ENCODE measurements at regions not wholly inside any gene's neighbourhood (a gene's known extent, or its start where the extent isn't known, plus 50 kb on each side); places are given as distances from the start of the nearest gene placed in this dataset.

DNA sequence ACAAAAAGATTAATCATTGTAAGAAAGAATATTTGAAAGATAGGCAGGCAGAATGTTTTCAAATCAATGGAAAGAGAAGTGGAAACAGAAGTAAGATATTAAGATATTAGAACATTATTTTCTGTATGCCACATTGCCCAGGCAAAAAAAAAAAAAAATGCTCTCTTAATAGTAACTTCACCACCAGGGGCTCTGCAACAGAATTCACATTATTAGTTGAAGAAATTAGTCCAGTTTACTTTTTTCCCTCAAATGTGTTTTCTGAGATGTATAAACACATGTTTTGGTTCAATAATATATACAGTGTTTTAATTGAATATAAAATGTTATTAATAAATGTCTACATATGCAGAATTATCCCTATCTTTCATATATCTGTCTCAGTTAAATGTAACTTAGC is 78.0 kb upstream of the ADAD1 start:
- no peak for ATAC-seq
- no peak for TF ChIP-seq ZNF70 (CRISPR knock-in tag; IDR thresholded peaks at IDR 0.05)
- no peak for TF ChIP-seq ARNTL (CRISPR knock-in tag; IDR thresholded peaks at IDR 0.05; ENCODE audit: borderline replicate concordance, low read depth)
- TF ChIP-seq POU6F1 (CRISPR knock-in tag; IDR thresholded peaks at IDR 0.05; ENCODE audit: borderline replicate concordance, low read depth): no peak
- TF ChIP-seq, protein P1, sequence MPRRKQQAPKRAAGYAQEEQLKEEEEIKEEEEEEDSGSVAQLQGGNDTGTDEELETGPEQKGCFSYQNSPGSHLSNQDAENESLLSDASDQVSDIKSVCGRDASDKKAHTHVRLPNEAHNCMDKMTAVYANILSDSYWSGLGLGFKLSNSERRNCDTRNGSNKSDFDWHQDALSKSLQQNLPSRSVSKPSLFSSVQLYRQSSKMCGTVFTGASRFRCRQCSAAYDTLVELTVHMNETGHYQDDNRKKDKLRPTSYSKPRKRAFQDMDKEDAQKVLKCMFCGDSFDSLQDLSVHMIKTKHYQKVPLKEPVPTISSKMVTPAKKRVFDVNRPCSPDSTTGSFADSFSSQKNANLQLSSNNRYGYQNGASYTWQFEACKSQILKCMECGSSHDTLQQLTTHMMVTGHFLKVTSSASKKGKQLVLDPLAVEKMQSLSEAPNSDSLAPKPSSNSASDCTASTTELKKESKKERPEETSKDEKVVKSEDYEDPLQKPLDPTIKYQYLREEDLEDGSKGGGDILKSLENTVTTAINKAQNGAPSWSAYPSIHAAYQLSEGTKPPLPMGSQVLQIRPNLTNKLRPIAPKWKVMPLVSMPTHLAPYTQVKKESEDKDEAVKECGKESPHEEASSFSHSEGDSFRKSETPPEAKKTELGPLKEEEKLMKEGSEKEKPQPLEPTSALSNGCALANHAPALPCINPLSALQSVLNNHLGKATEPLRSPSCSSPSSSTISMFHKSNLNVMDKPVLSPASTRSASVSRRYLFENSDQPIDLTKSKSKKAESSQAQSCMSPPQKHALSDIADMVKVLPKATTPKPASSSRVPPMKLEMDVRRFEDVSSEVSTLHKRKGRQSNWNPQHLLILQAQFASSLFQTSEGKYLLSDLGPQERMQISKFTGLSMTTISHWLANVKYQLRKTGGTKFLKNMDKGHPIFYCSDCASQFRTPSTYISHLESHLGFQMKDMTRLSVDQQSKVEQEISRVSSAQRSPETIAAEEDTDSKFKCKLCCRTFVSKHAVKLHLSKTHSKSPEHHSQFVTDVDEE (CRISPR knock-in tag; IDR thresholded peaks at IDR 0.05): no peak
- no peak for TF ChIP-seq GLIS3 (CRISPR knock-in tag; IDR thresholded peaks at IDR 0.05)
- no peak for TF ChIP-seq ZNF565 (CRISPR knock-in tag; conservative IDR thresholded peaks at IDR 0.05; ENCODE audit: low read depth)
- TF ChIP-seq ISL1 (CRISPR knock-in tag; IDR thresholded peaks at IDR 0.05): no peak
- no peak for TF ChIP-seq ZFP30 (CRISPR knock-in tag; IDR thresholded peaks at IDR 0.05)
- TF ChIP-seq ESRRG (CRISPR knock-in tag; IDR thresholded peaks at IDR 0.05): no peak
- no peak for TF ChIP-seq ZFP3 (CRISPR knock-in tag; IDR thresholded peaks at IDR 0.05)
- TF ChIP-seq ZNF8 (CRISPR knock-in tag; IDR thresholded peaks at IDR 0.05): no peak
- TF ChIP-seq BACH2 (CRISPR knock-in tag; IDR thresholded peaks at IDR 0.05; ENCODE audit: borderline replicate concordance): no peak
- TF ChIP-seq PPARA (CRISPR knock-in tag; IDR thresholded peaks at IDR 0.05; ENCODE audit: borderline replicate concordance): no peak
- no peak for TF ChIP-seq OSR1 (CRISPR knock-in tag; IDR thresholded peaks at IDR 0.05)
- TF ChIP-seq CSRNP3 (CRISPR knock-in tag; IDR thresholded peaks at IDR 0.05): no peak
- TF ChIP-seq ZC3H10 (CRISPR knock-in tag; IDR thresholded peaks at IDR 0.05): no peak
- no peak for TF ChIP-seq PATZ1 (CRISPR knock-in tag; IDR thresholded peaks at IDR 0.05; ENCODE audit: borderline replicate concordance)
- no peak for TF ChIP-seq RARB (CRISPR knock-in tag; IDR thresholded peaks at IDR 0.05)
- no peak for TF ChIP-seq CREB5 (CRISPR knock-in tag; IDR thresholded peaks at IDR 0.05; ENCODE audit: low read depth)

- TF ChIP-seq ZNF8 (CRISPR knock-in tag; IDR thresholded peaks at IDR 0.05) (no peak), CREB5 (CRISPR knock-in tag; IDR thresholded peaks at IDR 0.05; ENCODE audit: low read depth) (no peak), CSRNP3 (CRISPR knock-in tag; IDR thresholded peaks at IDR 0.05) (no peak), TCF4 (CRISPR knock-in tag; IDR thresholded peaks at IDR 0.05; ENCODE audit: borderline replicate concordance) (no peak), POU6F1 (CRISPR knock-in tag; IDR thresholded peaks at IDR 0.05; ENCODE audit: borderline replicate concordance, low read depth) (no peak), ZFP3 (CRISPR knock-in tag; IDR thresholded peaks at IDR 0.05) (no peak), ARNTL (CRISPR knock-in tag; IDR thresholded peaks at IDR 0.05; ENCODE audit: borderline replicate concordance, low read depth) (no peak), ZNF565 (CRISPR knock-in tag; conservative IDR thresholded peaks at IDR 0.05; ENCODE audit: low read depth) (no peak), BACH2 (CRISPR knock-in tag; IDR thresholded peaks at IDR 0.05; ENCODE audit: borderline replicate concordance) (no peak), ZNF70 (CRISPR knock-in tag; IDR thresholded peaks at IDR 0.05) (no peak), RARB (CRISPR knock-in tag; IDR thresholded peaks at IDR 0.05) (no peak)
- ATAC-seq: no peak
Observed at GRCh38 chr4:122305853-122306252, 73.0 kb upstream of the ADAD1 start.

All from SK-N-SH treated with all-trans-retinoic acid at 6 μM for 48 hours (cell line).